ENCODE measurements at regions not wholly inside any gene's neighbourhood (a gene's known extent, or its start where the extent isn't known, plus 50 kb on each side); places are given as distances from the start of the nearest gene placed in this dataset.

DNA sequence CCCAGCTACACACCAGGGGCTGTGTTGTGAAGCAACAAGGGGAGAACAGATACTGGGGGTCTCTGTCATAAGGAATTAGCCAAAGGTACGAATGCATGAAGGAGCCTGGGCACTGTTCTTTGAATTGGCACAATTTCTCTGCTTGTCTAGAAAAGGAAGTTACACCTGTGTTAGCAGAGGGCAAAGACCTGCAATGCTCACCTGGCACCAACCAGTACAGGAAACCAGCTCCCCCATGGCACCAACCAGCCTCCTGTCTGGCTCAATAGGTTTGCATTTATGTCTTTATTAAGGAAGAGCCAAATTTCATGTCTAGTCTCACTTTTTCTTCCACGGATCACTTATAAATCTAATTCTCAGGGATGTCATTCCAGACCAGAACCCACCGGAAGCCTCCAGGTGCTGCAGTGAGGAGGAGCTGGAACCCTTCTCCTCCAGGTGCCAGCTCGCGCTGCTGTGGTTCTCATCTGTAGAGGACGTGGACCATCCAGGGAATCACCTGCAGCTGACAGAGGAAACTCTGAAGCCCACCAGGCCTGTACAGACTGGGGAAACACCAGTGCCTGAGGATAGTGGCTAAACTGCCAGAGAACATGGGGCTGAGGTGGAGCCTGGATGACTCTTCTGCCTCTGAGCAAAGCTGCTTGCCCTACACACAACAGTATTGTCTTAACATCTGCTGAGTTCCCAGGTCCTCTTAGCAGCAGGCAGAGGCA is 113.4 kb upstream of the TRIM2 start:
- TF ChIP-seq, protein P1, sequence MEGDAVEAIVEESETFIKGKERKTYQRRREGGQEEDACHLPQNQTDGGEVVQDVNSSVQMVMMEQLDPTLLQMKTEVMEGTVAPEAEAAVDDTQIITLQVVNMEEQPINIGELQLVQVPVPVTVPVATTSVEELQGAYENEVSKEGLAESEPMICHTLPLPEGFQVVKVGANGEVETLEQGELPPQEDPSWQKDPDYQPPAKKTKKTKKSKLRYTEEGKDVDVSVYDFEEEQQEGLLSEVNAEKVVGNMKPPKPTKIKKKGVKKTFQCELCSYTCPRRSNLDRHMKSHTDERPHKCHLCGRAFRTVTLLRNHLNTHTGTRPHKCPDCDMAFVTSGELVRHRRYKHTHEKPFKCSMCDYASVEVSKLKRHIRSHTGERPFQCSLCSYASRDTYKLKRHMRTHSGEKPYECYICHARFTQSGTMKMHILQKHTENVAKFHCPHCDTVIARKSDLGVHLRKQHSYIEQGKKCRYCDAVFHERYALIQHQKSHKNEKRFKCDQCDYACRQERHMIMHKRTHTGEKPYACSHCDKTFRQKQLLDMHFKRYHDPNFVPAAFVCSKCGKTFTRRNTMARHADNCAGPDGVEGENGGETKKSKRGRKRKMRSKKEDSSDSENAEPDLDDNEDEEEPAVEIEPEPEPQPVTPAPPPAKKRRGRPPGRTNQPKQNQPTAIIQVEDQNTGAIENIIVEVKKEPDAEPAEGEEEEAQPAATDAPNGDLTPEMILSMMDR (IDR thresholded peaks at IDR 0.05) = no peak
- TF ChIP-seq POLR2A (IDR thresholded peaks at IDR 0.05) = no peak

Data from adrenal gland (tissue), 5 donors.